GM21360 (cell line): ENCODE measurements at regions not wholly inside any gene's neighbourhood (a gene's known extent, or its start where the extent isn't known, plus 50 kb on each side); places are given as distances from the start of the nearest gene placed in this dataset.

Source experiments
- ATAC-seq: cut with Tn5 transposase; IDR thresholded peaks from one replicate; pipeline ENCODE4 v1.9.1; 2021; ENCODE audit warnings: mild to moderate bottlenecking, moderate library complexity; ENCODE audit not compliant: unreplicated experiment

- no peak for ATAC-seq
These were observed 261.6 kb downstream of the VPS13C start for GRCh38 chr15:61798631-61799030.

GRCh38 chr15:61796056-61796455, 264.2 kb downstream of the VPS13C start:
- no peak for ATAC-seq

- no peak for ATAC-seq
These were observed 265.4 kb downstream of the VPS13C start for GRCh38 chr15:61794881-61795280.

GRCh38 chr15:61794276-61794675, 266.0 kb downstream of the VPS13C start:
- ATAC-seq = no peak

DNA sequence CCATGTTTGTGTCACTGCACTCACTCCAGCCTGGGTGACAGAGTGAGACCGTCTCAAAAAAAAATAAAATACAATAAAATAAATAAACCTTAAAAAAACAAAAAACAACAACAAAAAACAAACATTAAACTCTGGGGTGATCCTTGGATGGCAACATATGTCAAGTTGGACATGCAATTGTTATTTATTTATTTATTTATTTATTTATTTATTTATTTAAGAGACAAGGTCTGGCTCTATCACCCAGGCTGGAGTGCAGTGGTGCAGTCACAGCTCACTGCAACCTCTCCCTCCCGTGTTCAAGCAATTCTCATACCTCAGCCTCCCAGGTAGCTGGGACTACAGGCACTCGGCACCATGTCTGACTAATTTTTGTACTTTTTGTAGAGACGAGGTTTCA, 275.5 kb downstream of the VPS13C start:
- ATAC-seq = no peak

DNA sequence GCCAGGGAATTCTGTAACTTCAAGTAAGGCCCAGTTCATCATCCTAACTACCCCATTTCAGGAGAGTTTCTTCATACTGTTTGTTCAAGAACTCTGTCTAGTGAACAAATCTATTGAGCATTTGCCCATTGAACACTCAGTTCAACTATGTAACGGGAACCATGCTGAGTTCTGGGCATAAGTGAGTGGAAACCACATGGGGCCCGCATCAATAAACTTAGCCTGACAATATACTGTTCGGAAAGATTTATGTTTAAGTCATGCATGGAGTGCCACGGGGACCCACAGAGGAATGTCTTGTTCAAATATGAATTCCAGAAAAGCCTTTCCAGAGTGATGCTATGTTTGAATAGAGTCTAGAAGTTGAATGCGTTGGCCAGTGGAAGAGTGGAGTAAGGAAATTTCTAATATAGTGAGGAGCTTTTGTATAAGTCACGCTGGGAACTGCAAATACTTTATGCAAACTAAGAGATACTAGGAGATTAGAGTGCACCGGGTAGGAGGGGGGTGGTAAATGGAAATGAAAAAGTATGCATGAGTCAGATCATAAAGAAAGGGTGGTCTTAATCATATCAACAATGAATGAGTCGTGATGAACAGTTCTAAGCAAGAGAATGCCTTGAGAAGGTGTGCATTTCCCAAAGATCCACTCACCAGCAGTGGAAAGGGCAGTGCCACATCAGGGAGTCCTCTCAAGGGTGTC, 279.8 kb downstream of the VPS13C start:
- ATAC-seq = no peak

- no peak for ATAC-seq
These were observed 282.6 kb downstream of the VPS13C start for GRCh38 chr15:61777689-61778088.

DNA sequence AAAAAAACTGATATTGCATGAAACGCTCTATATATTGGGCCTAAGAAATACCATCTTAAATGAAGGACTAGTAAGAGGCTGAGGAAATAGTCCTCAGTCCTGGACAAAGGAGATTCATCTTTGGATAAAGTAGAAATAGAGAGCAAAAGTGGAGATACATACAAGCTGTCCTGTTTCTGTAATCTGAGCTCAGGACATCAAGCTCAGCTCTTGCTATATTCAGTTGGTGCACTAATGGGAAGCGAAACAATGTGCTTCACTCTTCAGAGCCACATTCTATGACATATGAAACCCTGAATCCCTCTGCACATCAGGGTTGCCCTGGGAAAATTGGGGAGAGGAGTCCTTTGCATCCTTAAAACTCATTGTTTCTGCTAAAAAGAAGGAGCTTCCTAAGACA, 290.7 kb downstream of the VPS13C start:
- no peak for ATAC-seq

DNA sequence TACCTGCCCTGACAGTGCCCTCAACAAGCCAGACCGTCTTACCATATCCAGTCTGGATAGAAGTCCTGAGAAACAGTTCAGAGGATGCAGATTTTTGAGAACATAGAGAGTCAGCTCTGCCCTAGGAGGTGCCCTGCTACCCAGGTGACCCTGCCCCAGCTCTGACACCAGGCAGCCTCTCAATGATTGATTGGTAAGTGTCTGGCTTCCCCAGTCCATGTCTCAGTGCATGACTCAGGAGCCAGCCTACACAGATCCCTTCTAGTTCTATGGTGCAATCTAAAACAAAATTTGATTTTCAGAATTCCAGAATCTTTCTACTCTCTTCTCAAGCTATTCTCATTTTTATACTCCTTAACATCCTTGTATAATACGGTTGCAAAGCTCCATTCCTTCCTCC, 292.1 kb downstream of the VPS13C start:
- ATAC-seq = no peak

GRCh38 chr15:61764981-61765380, 295.3 kb downstream of the VPS13C start:
- no peak for ATAC-seq

DNA sequence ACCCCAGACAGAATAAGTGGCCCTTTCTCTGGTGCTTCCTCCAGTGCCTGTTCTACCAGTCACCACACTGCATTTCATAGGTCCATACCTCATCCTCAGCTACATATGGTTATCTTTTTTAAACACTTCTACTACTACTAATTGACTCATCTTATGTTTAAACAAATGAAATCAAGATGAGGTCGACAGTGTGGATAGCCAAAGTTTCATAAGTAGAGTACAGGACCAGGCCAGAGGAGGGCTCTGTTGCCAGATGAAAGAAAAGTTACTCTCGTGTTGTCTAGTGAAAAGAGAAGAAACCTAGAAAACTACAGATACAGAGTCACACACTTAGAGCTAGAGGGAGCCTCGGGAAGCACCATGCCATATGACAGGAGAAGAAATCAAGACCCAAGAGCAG, 296.1 kb downstream of the VPS13C start:
- ATAC-seq = no peak

- no peak for ATAC-seq
These were observed 297.6 kb downstream of the VPS13C start for GRCh38 chr15:61762676-61763075.

DNA sequence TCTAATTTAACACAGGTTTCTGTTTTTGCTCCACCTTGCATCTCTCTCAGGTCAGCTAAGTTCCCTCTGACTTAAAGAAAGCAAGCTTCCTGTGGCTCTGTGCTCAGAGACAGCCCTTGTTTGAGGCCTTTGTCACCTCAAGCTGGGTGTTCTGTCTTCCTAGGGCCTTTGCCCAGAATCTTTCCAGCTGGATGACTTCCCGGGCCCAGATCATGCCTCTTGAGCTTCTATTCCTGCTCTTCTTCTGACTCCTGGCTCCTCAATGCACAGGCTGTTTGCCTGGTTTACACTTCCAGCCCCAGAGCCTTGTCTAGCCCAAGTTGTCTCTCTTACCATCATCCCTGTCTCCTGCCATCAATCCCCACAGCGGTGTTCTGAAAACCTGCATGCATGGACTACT, 300.6 kb downstream of the VPS13C start:
- no peak for ATAC-seq

DNA sequence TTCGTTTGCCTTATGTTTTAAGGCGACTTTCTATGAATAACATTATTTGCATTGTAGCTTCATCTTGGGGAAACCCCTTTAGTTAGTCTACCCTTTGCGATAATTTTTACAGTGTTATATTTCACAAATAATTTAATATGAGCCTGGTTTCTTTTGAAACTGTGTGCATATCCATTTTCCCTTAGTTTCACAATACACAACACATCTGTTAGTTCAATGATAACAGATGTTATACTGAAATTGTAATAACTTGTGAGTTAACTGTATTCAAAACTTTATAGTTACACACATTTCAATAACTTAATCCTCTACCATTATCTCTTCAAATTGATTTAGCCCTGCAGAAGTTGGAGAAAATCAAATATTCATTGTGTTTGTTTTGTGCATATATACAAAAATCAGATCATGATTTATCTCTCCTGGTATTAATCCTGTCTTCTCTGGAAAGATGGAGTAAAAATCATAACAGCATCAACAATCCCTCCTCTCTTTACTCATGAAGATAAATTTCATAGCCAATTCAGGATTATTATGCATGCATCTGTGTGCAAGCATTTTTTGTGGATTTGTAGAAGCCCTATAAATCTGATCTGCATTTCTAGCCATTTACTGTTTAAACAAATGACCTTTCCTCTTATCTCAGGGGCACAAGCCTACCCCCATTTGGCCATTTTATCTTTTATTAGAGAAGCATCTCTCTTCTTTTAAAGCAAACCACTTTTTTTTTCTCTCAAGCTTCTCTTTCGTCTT, 304.0 kb downstream of the VPS13C start:
- no peak for ATAC-seq

- no peak for ATAC-seq
These were observed 304.8 kb downstream of the VPS13C start for GRCh38 chr15:61755467-61755866.

- no peak for ATAC-seq
These were observed 307.1 kb downstream of the VPS13C start for GRCh38 chr15:61753018-61753710.

- ATAC-seq = no peak
These were observed 308.2 kb downstream of the VPS13C start for GRCh38 chr15:61752001-61752400.

DNA sequence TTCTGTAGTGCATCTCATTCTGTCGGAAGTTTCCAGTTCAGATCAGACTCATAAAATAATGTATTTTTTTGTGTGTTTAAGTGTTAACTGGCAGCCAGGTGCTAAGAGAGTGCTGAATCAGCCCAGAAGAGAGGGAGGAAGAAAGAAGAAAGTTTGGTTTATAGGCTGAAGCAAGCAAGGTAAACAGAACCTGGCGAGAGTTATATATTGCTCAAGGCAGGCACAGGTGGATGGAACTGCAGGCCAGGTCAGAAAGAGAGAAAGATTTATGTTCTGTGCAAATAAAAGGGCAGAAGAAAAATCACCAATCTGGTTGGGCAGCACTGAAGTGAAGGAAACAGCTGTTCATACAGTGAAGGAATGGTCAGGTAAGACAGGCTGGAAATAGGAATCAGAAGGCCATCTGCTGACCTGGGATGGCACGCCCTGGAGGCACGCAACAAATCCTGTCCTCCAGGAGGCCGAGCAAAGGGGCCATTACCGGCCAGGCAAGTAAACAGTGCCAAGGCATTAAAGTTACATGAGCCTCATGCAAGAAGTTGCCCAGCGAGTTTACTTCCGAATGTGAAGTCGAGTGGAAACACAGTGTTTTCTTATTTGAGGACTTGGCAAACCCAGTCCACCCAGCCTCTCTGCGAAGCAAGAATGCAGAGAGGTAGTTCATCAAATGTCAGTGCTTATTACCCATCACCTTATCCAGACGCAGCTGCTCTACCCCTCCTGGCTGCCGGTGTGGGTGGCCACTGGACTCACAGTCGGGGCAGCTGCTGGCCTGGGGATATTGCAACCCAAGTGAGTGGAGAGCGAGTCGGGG, 309.8 kb downstream of the VPS13C start:
- ATAC-seq = no peak

DNA sequence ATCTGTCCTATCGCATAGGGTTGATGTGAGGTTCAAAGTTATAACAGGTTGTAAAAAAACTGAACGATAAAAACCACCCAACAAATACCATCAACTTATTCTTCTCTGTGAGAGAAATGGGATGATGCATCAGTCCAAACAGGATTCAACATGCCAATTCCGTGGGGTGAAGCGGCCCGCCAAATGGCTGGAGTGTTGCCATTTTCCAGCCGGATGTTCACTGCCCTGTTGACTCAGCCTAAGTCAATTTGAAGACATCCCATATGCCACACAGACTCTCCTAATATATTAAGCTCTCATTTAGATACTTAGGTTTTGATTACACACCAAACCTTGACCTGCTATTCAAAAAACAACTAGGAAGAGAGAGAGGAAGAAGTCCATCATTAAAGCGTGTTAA, 311.1 kb downstream of the VPS13C start:
- no peak for ATAC-seq

- ATAC-seq = no peak
These were observed 311.7 kb downstream of the VPS13C start for GRCh38 chr15:61748529-61748928.

GRCh38 chr15:61746589-61746988, 313.7 kb downstream of the VPS13C start:
- ATAC-seq = no peak
